Panc1 (cell line): ENCODE measurements at regions not wholly inside any gene's neighbourhood (a gene's known extent, or its start where the extent isn't known, plus 50 kb on each side); places are given as distances from the start of the nearest gene placed in this dataset.

ENCODE experiments used
- CTCF ChIP-seq: fragments of 450-650 bp; IDR thresholded peaks from 2 replicates; pipeline ENCODE4 v1.5.1; 2017; ENCODE audit warnings: mild to moderate bottlenecking
- SIN3A ChIP-seq: IDR thresholded peaks from 2 replicates; pipeline ENCODE4 v1.6.1; 2012; ENCODE audit warnings: low read depth, mild to moderate bottlenecking, low read length, moderate library complexity, borderline replicate concordance; ENCODE audit not compliant: insufficient read depth

DNA sequence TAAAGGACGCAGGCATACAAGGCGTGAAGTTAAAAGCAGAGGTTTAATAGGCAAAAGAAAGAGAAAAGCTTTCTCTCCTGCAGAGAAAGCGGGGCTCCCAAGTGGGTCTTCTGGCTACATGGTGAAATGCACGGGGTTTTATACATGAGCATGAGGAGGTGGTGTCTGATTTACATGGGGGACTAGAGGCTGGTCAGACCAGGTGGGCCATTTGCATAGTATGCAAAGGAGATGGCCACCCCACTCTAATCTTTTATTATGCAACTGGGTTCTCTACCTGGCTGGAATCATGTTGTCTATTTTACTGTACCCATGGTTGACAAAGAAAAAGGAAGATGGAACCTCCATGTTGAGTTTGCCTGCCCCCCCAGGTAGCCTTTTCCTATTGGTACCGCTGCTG is 356.2 kb downstream of the KCNJ3 start:
- no peak for TF ChIP-seq CTCF
- no peak for TF ChIP-seq SIN3A
